WERI-Rb-1 (cell line): ENCODE measurements at regions not wholly inside any gene's neighbourhood (a gene's known extent, or its start where the extent isn't known, plus 50 kb on each side); places are given as distances from the start of the nearest gene placed in this dataset.

Experiments
- DNase-seq: peaks from one replicate; pipeline ENCODE4 v3.0.0-alpha.2; 2020
- H3K27ac ChIP-seq: fragments of 250-450 bp; sonication (Bioruptor Pico); 2 replicates; pipeline ENCODE4 v1.5.1; 2020; ENCODE audit warnings: mild to moderate bottlenecking, moderate library complexity
- H3K27me3 ChIP-seq: fragments of 250-450 bp; sonication (Bioruptor Pico); 2 replicates; pipeline ENCODE4 v1.5.1; 2021; ENCODE audit warnings: mild to moderate bottlenecking, low read depth, moderate library complexity; ENCODE audit not compliant: insufficient read depth, severe bottlenecking
- H3K36me3 ChIP-seq: fragments of 250-450 bp; sonication (Bioruptor Pico); 2 replicates; pipeline ENCODE4 v1.5.1; 2020; ENCODE audit warnings: mild to moderate bottlenecking, moderate library complexity
- H3K4me3 ChIP-seq: 2 replicates; pipeline ENCODE4 v1.5.1; 2011; ENCODE audit warnings: low read depth, mild to moderate bottlenecking, control low read depth, low read length
- H3K9me3 ChIP-seq: fragments of 250-450 bp; sonication (Bioruptor Pico); 2 replicates; pipeline ENCODE4 v1.5.1; 2021; ENCODE audit warnings: mild to moderate bottlenecking, moderate library complexity; ENCODE audit not compliant: severe bottlenecking
- TF ChIP-seq, protein P1 (sequence below): IDR thresholded peaks from 2 replicates; pipeline ENCODE4 v1.5.1; 2011; ENCODE audit warnings: low read depth, mild to moderate bottlenecking, control low read depth, inconsistent platforms, low read length

DNA sequence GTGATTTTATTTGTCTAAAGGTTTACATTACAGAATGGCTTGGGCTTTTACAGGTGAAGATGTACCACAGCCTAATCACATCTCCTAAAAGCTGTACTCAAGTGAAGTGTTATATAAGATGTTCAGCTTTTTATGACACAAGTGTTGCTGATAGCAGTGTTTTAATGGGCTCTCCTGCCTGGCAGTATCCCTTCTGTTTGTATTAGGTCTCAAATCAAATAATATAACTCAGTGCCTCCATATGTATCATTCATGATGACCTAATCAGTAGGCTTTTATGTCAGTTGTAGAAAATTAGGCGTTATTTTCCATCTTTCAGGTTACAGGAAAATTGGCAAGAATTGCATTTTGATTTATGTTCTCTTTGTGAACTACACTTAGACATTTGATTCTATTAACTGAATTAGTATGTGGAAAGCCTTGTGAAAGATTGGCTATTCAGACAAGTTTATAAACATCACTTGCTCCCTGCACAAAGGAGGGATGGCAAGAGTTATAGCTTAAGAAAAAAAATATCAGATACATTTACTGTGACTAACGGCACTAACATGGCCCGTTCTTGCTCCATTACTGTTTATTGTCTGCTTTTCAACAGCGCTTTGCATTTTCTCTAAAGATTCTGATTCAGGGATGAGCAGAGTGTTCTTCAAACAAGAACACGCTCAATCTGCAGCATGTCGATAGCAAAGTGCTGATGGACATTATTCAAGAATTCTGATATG lies 143.7 kb upstream of the DIO2 start:
- no peak overlapping the region for H3K27ac ChIP-seq

DNA sequence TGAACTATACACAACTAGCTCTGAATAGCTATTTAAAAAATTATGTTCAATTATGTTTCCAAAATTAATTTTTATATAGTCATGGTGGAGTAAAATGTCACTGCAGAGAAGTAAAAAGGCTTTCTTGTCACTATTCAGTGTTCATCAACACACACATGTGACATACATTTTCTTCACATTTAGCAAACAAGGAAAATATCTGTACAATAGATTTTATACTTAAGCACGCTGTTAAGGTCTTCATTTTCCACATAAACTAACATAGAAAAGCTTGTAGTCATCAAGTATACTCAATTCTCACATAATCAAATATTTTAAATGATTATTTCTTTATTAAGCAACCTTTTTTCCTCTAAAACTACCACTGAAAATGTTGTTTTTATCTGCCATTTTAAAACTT lies 141.2 kb upstream of the DIO2 start:
- Histone ChIP-seq H3K4me3 (no peak overlapping the region), H3K36me3 (no peaks in the 10 kb centered on the region), H3K27me3 (no peaks in the 10 kb centered on the region), H3K27ac (no peak overlapping the region), H3K9me3 (no peaks in the 10 kb centered on the region)
- no peak for DNase-seq
- TF ChIP-seq, protein P1, sequence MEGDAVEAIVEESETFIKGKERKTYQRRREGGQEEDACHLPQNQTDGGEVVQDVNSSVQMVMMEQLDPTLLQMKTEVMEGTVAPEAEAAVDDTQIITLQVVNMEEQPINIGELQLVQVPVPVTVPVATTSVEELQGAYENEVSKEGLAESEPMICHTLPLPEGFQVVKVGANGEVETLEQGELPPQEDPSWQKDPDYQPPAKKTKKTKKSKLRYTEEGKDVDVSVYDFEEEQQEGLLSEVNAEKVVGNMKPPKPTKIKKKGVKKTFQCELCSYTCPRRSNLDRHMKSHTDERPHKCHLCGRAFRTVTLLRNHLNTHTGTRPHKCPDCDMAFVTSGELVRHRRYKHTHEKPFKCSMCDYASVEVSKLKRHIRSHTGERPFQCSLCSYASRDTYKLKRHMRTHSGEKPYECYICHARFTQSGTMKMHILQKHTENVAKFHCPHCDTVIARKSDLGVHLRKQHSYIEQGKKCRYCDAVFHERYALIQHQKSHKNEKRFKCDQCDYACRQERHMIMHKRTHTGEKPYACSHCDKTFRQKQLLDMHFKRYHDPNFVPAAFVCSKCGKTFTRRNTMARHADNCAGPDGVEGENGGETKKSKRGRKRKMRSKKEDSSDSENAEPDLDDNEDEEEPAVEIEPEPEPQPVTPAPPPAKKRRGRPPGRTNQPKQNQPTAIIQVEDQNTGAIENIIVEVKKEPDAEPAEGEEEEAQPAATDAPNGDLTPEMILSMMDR = no peak

More for the DNA sequence above, 143.7 kb upstream of the DIO2 start:
- TF ChIP-seq, protein P1 = no peak
- no peak for DNase-seq
- no peaks in the 10 kb centered on the region for H3K9me3 ChIP-seq
- H3K36me3 ChIP-seq = no peaks in the 10 kb centered on the region
- H3K27me3 ChIP-seq = no peaks in the 10 kb centered on the region
- H3K4me3 ChIP-seq = no peak overlapping the region

DNA sequence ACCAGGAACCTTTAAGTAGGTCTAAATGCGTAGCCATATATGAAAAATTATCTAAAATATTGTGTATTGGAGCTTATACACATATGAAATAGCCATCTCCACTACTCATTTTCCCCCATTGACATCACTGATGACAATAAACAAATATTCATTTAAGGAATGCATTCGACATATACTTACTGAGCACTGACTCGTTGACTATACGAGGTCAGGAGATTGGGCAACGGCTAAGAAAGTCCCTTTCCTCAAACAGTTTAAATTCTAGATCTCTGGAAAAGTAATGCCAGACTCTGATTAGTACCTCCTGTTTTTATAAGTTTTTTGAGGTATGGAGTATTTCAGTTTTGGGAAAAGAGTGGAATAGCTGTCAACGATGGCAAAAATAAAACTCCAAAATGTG lies 139.4 kb upstream of the DIO2 start:
- Histone ChIP-seq H3K9me3 (no peaks in the 10 kb centered on the region), H3K36me3 (no peaks in the 10 kb centered on the region), H3K4me3 (no peak overlapping the region), H3K27me3 (no peaks in the 10 kb centered on the region), H3K27ac (no peak overlapping the region)
- no peak for DNase-seq
- TF ChIP-seq, protein P1 = no peak

DNA sequence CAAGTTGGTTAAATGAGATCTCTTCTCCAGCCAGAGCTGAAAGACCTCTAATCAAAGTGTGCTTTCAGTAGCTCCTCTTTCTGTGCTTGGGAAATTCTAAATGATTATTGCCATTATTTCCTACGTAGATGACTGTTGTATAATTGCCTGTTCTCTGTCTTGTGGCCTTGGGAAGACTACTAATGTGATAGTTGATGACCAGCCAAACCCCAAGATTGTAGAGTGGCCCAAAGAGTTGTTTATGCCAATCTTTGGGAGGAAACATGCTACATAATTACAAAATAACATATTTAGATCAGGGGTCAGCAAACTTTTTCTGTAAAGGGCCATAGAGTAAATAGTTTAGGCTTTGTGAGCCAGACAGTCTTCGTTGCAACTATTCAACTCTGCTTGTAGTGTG lies 135.1 kb upstream of the DIO2 start:
- H3K4me3 ChIP-seq = no peak overlapping the region
- no peak for DNase-seq
- H3K36me3 ChIP-seq = no peaks in the 10 kb centered on the region
- TF ChIP-seq, protein P1 = no peak
- no peaks in the 10 kb centered on the region for H3K27me3 ChIP-seq
- no peak overlapping the region for H3K27ac ChIP-seq
- no peaks in the 10 kb centered on the region for H3K9me3 ChIP-seq

DNA sequence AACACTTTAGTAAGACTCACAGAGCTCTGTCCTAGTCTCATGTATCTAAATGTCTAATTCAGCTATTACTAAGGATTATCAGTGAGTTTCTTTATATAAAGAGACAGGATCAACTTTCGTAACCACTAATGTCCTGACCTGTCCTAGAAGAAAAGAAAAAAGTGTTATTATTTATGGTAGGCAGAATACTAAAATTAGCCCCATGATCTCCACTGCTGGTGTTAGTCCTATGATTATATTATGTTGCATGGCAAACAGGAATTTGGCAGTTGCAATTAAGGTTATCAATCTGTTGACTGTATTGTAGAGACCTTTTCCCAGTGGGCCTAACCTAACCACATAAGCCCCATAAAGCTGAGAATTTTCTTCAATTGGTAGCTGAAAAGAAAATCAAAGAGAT lies 132.9 kb upstream of the DIO2 start:
- no peak overlapping the region for H3K4me3 ChIP-seq
- H3K36me3 ChIP-seq = no peaks in the 10 kb centered on the region
- DNase-seq = no peak
- no peaks in the 10 kb centered on the region for H3K9me3 ChIP-seq
- no peak overlapping the region for H3K27ac ChIP-seq
- TF ChIP-seq, protein P1 = no peak
- H3K27me3 ChIP-seq = no peaks in the 10 kb centered on the region

DNA sequence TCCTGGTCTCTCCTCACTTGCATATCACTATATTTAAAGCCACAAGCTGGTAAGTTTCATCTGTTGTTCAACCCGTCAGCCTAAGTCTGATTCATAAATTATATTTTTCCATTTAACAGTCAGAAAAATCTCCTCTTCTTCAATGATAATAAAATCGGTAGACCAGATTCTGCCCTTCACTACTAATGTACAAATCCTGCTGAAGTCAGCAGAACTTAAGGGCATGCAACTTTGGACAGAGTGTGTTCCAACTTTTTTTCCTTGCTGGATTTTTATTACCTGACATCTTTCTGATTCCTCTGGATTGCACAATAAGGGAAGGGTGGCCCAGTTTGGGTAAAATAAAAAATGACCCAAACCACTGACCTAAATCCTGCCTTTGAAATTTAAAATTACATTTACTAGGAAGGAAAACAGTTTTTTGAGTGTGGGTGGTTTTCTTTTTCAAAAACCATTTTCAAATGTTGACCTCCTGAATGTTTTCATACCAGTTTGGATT lies 125.4 kb upstream of the DIO2 start:
- TF ChIP-seq, protein P1 = no peak
- no peaks in the 10 kb centered on the region for H3K36me3 ChIP-seq
- DNase-seq = no peak
- H3K27ac ChIP-seq = no peak overlapping the region
- no peaks in the 10 kb centered on the region for H3K9me3 ChIP-seq
- no peaks in the 10 kb centered on the region for H3K27me3 ChIP-seq
- no peak overlapping the region for H3K4me3 ChIP-seq
